ENCODE measurements at regions not wholly inside any gene's neighbourhood (a gene's known extent, or its start where the extent isn't known, plus 50 kb on each side); places are given as distances from the start of the nearest gene placed in this dataset.

DNA sequence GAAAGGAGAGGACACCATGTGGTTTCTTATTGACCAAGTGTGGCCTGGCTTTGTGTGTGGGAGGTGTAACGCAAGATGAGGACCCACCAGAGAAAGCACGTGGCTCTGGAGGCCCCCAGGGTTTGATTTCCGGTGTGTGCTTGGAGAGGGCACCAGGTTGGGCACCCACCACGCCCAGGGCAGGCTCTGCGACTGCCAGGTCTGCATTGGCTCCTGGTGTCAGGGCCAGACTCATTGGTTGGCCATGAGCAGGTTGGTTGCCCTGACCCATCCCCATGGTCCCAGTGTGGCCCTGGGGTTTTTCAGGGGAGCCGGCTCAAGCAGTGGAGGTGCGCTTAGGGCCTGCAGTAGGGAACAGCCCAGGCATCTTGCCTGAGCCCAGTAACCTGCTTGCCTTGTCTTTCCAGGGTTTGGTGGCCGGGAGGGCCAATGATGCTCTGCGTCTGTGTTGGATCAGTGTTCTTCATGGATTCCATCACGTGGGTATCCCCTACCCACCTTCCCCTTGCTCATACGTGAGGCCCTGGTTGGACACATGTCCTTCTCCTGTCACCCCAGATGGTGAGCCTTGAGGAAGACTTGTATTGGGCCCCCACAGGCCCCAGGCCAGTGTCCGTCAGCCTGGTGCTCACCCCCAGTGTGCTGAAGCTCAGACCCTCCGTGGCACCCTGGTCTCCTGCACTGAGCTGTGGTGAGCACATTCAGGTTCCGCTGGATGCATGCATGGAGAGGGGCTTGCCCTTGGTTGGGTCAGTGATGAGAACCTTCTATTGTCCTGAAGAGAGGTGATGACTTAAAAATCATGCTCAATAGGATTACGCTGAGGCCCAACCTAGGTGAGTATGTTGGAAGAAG lies 193.9 kb downstream of the UBE3A start:
- TF ChIP-seq, protein P1, sequence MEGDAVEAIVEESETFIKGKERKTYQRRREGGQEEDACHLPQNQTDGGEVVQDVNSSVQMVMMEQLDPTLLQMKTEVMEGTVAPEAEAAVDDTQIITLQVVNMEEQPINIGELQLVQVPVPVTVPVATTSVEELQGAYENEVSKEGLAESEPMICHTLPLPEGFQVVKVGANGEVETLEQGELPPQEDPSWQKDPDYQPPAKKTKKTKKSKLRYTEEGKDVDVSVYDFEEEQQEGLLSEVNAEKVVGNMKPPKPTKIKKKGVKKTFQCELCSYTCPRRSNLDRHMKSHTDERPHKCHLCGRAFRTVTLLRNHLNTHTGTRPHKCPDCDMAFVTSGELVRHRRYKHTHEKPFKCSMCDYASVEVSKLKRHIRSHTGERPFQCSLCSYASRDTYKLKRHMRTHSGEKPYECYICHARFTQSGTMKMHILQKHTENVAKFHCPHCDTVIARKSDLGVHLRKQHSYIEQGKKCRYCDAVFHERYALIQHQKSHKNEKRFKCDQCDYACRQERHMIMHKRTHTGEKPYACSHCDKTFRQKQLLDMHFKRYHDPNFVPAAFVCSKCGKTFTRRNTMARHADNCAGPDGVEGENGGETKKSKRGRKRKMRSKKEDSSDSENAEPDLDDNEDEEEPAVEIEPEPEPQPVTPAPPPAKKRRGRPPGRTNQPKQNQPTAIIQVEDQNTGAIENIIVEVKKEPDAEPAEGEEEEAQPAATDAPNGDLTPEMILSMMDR (IDR thresholded peaks at IDR 0.05; ENCODE audit: low read depth, low read length), result no peak
- TF ChIP-seq EZH2phosphoT487 (IDR thresholded peaks at IDR 0.05; ENCODE audit: low read depth), result no peak

All from OCI-LY3 (cell line).